Epithelial cell of proximal tubule (primary cell): ENCODE measurements at regions not wholly inside any gene's neighbourhood (a gene's known extent, or its start where the extent isn't known, plus 50 kb on each side); places are given as distances from the start of the nearest gene placed in this dataset.

Experiments used
- DNase-seq: peaks from one replicate; pipeline ENCODE4 v3.0.0-alpha.2; 2011; ENCODE audit warnings: low read depth
- H3K4me3 ChIP-seq: 2 replicates; pipeline ENCODE4 v1.5.1; 2011; ENCODE audit warnings: low read depth, mild to moderate bottlenecking, low read length
- TF ChIP-seq, protein P1 (sequence below): conservative IDR thresholded peaks from 2 replicates; pipeline ENCODE4 v1.5.1; 2012; ENCODE audit warnings: low read depth, mild to moderate bottlenecking, low read length

DNA sequence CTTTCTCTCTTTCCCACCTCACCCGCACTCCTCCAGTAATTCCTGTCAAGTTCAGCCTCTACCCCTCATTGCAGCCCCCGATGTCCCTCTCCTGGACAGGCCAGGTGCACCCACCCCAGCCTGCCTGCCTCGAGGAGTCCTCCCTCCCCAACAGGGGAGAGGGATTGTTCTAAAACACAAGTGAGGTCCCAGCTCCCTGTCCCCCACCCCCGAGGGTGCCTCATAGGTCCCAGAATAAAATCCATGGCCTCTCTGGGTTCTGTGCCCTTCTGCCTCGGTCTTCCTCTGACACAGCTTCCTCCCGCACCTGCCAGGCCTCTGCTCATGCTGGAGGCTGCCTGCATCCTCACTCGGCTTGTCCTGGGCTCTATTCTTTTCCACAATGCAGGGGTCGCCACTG is 720.1 kb downstream of the BRD1 start:
- no peak for DNase-seq
- TF ChIP-seq, protein P1, sequence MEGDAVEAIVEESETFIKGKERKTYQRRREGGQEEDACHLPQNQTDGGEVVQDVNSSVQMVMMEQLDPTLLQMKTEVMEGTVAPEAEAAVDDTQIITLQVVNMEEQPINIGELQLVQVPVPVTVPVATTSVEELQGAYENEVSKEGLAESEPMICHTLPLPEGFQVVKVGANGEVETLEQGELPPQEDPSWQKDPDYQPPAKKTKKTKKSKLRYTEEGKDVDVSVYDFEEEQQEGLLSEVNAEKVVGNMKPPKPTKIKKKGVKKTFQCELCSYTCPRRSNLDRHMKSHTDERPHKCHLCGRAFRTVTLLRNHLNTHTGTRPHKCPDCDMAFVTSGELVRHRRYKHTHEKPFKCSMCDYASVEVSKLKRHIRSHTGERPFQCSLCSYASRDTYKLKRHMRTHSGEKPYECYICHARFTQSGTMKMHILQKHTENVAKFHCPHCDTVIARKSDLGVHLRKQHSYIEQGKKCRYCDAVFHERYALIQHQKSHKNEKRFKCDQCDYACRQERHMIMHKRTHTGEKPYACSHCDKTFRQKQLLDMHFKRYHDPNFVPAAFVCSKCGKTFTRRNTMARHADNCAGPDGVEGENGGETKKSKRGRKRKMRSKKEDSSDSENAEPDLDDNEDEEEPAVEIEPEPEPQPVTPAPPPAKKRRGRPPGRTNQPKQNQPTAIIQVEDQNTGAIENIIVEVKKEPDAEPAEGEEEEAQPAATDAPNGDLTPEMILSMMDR: no peak

DNA sequence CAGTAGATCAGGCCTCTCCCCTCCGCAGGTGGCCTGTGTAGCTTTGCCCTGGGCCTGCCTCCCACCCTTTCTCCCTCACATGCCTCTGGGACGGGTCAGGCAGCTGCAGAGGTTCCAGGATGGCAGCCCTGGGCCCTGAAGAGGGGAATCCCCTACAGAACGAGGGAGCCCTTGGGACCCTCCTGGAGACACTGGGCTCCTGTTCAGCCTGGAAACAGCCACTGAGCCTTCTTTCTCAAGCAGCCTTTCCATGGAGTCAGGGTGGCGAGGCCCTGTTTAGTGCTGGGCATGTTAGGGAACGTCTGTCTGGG is 720.9 kb downstream of the BRD1 start:
- TF ChIP-seq, protein P1: no peak
- no peak overlapping the region for H3K4me3 ChIP-seq
- DNase-seq: no peak

More for the DNA sequence above, 720.1 kb downstream of the BRD1 start:
- H3K4me3 ChIP-seq: no peak overlapping the region

DNA sequence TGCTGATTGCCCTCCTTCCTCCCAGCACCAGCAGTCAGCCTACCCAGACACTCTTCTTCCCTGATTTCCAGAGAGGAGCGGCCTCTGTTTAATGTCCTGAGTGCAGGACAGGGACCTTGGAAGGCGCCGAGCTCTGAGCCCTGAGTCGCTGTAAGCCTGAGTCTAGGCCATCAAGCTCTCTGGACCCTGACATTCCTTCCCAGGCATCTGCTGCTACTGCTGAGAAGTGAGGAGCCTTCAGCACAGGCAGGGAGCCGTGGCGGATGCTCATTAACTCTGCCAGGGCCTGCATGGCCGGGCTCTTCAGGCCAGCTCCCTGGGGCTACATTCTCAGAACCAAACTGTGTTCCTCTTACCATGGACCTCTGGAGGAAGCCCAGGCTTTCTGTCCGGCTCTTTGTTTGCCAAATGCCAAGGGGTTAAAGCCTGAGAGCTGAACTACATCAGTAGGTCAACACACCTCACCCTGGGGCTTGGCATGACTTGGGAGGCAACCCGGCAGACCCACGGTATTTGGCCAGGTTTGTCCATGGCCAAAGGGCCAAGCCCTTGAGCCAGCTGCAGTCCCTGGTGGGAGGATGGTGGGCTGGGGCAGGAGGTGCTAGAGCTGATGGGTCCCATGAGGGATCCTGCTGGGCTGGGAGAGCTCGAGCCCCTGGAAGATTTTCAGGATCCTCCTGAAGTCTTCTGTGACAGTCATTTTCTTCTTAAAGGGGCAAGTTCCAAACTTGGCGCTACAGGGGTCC is 721.4 kb downstream of the BRD1 start:
- no peak overlapping the region for H3K4me3 ChIP-seq
- TF ChIP-seq, protein P1: no peak
- DNase-seq: no peak

DNA sequence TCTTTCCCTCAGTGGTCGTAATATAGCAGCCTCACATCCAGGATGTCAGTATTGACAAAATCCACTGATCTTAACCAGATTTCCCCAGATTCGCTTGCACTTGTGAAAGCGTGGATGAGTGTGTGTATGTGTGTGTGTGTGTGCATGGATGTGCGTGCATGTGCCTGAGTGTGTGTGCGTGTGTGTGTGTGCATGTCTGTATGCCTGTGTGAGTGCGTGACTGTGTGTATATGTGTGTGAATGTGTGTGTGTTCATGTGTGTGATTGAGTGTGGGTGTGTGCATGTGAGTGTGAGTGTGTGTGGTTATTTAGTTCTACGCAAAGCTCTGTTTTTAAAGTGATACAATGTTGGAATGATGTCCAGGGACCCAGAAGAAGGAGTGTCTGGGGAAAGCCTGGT is 723.2 kb downstream of the BRD1 start:
- TF ChIP-seq, protein P1: no peak
- no peak for DNase-seq
- no peak overlapping the region for H3K4me3 ChIP-seq

DNA sequence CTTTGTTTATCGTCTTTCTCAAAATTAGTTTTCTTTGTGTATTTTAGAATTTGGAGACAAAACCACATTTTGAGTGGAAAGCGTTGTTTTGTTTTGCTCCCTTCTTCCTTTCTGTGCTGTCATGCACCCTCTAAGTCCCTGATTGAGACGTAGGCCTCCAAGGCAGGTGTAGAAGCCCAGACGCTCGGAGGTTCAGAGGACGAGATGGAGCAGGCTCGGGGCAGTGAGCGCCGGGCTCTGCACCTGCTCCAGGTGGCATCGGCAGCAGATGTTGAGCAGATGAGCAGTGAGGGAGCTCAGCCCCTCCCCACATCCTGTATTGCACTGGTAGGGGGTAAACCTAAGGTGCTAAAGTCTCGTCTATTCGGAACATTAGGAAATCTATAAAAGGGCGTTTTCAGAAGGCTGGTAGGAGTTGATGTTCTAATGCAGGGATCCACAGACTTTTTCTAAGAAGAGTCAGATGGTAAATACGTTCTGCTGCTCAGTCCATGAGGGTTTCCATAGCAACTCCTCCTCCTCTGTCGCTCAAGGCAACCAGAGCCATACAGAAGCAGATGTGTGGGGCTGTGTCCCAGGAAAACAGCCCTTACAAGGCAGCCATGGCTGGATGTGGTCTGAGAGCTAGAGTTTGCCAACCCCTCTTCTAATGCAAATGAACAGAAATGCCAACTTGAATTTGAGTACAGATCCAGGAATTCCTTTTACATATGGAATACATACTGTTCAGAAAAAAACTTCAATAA is 724.2 kb downstream of the BRD1 start:
- no peak overlapping the region for H3K4me3 ChIP-seq
- TF ChIP-seq, protein P1: no peak
- no peak for DNase-seq

DNA sequence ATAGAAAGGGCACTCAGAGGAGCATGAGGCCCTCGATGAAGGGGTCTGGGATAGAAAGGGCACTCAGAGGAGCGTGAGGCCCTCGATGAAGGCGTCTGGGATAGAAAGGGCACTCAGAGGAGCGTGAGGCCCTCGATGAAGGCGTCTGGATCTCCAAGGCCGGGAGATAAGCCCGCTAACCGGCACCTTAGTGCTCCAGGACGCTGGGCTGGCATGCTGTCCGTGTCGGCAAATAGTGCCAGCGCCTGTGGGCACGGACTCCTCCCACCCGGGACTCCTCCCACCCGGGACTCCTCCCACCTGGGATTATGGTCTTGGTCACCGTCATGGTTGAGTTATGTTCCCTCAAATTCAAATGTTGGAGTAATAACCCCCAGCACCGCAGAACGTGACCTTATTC is 725.3 kb downstream of the BRD1 start:
- DNase-seq: no peak
- TF ChIP-seq, protein P1: no peak
- no peak overlapping the region for H3K4me3 ChIP-seq
